Liver (tissue), 3 donors: ENCODE measurements at regions not wholly inside any gene's neighbourhood (a gene's known extent, or its start where the extent isn't known, plus 50 kb on each side); places are given as distances from the start of the nearest gene placed in this dataset.

Experiments
- RAD21 ChIP-seq, 2 donors: IDR thresholded peaks; 2 replicates each; pipeline ENCODE4 v1.6.1; 2016; ENCODE audit warnings: antibody characterized with exemption in 2 of 2, mild to moderate bottlenecking in 2 of 2
- TF ChIP-seq, protein P1 (sequence below): fragments of 150-350 bp; IDR thresholded peaks from 2 replicates; pipeline ENCODE4 v1.5.1; 2017; ENCODE audit warnings: improper control_type of control experiment, low read depth, low read length; ENCODE audit not compliant: missing input control
- TF ChIP-seq, protein P2 (sequence below): IDR thresholded peaks from 2 replicates; pipeline ENCODE4 v1.6.1; 2016; ENCODE audit warnings: antibody characterized with exemption
- TF ChIP-seq, protein P3 (sequence below): IDR thresholded peaks from 2 replicates; pipeline ENCODE4 v1.6.1; 2016; ENCODE audit warnings: antibody characterized with exemption
- donor health status: healthy.
- donor health status: healthy.

DNA sequence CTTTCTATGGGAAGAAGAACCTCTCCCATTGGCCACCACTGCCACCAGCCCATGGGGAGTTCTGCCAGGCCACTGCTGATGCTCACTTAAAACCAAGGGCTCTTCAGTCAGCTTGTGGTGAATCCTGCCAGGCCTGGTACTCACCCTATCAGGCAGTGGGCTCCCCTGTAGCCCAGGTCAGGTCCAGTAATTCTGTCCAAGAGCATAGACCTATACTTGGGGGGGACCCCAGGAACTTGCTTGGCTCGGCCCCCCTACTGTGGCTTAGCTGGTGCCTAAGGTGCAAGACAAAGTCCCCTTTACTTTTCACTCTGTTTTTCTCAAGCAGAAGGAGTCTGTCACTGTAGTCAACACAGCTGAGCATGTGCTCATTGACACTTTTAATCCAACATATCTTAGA, 1012.2 kb downstream of the PCDH19 start:
- TF ChIP-seq, protein P1, sequence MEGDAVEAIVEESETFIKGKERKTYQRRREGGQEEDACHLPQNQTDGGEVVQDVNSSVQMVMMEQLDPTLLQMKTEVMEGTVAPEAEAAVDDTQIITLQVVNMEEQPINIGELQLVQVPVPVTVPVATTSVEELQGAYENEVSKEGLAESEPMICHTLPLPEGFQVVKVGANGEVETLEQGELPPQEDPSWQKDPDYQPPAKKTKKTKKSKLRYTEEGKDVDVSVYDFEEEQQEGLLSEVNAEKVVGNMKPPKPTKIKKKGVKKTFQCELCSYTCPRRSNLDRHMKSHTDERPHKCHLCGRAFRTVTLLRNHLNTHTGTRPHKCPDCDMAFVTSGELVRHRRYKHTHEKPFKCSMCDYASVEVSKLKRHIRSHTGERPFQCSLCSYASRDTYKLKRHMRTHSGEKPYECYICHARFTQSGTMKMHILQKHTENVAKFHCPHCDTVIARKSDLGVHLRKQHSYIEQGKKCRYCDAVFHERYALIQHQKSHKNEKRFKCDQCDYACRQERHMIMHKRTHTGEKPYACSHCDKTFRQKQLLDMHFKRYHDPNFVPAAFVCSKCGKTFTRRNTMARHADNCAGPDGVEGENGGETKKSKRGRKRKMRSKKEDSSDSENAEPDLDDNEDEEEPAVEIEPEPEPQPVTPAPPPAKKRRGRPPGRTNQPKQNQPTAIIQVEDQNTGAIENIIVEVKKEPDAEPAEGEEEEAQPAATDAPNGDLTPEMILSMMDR, result no peak
- TF ChIP-seq, protein P2, sequence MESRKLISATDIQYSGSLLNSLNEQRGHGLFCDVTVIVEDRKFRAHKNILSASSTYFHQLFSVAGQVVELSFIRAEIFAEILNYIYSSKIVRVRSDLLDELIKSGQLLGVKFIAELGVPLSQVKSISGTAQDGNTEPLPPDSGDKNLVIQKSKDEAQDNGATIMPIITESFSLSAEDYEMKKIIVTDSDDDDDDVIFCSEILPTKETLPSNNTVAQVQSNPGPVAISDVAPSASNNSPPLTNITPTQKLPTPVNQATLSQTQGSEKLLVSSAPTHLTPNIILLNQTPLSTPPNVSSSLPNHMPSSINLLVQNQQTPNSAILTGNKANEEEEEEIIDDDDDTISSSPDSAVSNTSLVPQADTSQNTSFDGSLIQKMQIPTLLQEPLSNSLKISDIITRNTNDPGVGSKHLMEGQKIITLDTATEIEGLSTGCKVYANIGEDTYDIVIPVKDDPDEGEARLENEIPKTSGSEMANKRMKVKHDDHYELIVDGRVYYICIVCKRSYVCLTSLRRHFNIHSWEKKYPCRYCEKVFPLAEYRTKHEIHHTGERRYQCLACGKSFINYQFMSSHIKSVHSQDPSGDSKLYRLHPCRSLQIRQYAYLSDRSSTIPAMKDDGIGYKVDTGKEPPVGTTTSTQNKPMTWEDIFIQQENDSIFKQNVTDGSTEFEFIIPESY, result no peak
- TF ChIP-seq, protein P3, sequence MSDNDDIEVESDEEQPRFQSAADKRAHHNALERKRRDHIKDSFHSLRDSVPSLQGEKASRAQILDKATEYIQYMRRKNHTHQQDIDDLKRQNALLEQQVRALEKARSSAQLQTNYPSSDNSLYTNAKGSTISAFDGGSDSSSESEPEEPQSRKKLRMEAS, result no peak
- TF ChIP-seq RAD21 (IDR thresholded peaks at IDR 0.05), result no peak
